Thymus (tissue), 11 donors: ENCODE measurements at regions not wholly inside any gene's neighbourhood (a gene's known extent, or its start where the extent isn't known, plus 50 kb on each side); places are given as distances from the start of the nearest gene placed in this dataset.

Experiments
- DNase-seq, 9 donors: peaks; one replicate each; pipeline ENCODE4 v3.0.0-alpha.2; 2013; ENCODE audit warnings: low spot score in 9 of 9, low read depth in 6 of 9, missing footprints in 1 of 9
- H3K27ac ChIP-seq, 2 donors: one replicate each; pipeline ENCODE4 v1.5.1; 2013; ENCODE audit warnings: control low read depth in 1 of 2, low read depth in 1 of 2, low read length in 1 of 2, mild to moderate bottlenecking in 1 of 2, moderate library complexity in 1 of 2
- H3K27me3 ChIP-seq, 2 donors: one replicate each; pipeline ENCODE4 v1.5.1; 2013; ENCODE audit warnings: low read length in 1 of 2; ENCODE audit not compliant: control insufficient read depth in 2 of 2, insufficient read depth in 1 of 2
- H3K36me3 ChIP-seq, 2 donors: one replicate each; pipeline ENCODE4 v1.5.1; 2013; ENCODE audit warnings: low read length in 1 of 2, mild to moderate bottlenecking in 1 of 2, moderate library complexity in 1 of 2; ENCODE audit not compliant: control insufficient read depth in 2 of 2, insufficient read depth in 2 of 2
- H3K4me1 ChIP-seq, 2 donors: one replicate each; pipeline ENCODE4 v1.5.1; 2013; ENCODE audit warnings: low read length in 2 of 2; ENCODE audit not compliant: control insufficient read depth in 2 of 2, insufficient read depth in 2 of 2
- H3K4me3 ChIP-seq, 2 donors: one replicate each; pipeline ENCODE4 v1.5.1; 2013; ENCODE audit warnings: low read length in 2 of 2, control low read depth in 1 of 2, mild to moderate bottlenecking in 1 of 2
- H3K9me3 ChIP-seq, 2 donors: one replicate each; pipeline ENCODE4 v1.5.1; 2013; ENCODE audit warnings: low read length in 1 of 2, mild to moderate bottlenecking in 1 of 2; ENCODE audit not compliant: control insufficient read depth in 2 of 2, insufficient read depth in 1 of 2
- WGBS: extraction: QIAGEN DNeasy Blood & Tissue Kit; methylation state at CpG from one replicate; pipeline ENCODE4 v1.1.7; 2013; 5-methylcytosine and 5-hydroxymethylcytosine counted together
- donor health status: healthy.

GRCh38 chr2:12882393-12882792, 165.7 kb downstream of the TRIB2 start:
- H3K4me3 ChIP-seq, result no peak overlapping the region
- DNase-seq, result no peak
- 72% methylated on average over 2 of the region's 2 CpGs for WGBS
- no peaks in the 10 kb centered on the region for H3K27me3 ChIP-seq
- no peaks in the 10 kb centered on the region for H3K36me3 ChIP-seq
- H3K27ac ChIP-seq, result no peak overlapping the region
- no peaks in the 10 kb centered on the region for H3K9me3 ChIP-seq
- no peaks in the 10 kb centered on the region for H3K4me1 ChIP-seq

DNA sequence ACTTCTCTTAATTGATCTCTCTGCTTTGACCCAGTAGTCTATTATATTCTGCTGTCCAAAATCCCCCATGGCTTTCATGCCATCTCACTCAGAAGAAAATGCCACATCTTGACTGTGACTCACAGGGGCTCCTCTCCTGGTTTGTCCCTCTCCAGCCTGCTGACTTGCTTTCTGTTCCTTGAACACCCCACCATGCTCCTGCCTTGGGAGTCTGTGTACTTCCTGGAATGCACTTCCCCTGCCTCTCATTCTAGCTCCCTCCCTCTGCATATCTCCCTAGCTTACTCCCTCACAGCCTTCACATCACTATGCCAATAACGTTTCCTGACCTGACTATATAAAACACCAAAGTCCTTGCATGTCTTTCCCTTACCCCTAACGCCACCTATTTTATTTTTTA, 167.2 kb downstream of the TRIB2 start:
- H3K27ac ChIP-seq, result no peak overlapping the region
- no peak overlapping the region for H3K4me3 ChIP-seq
- DNase-seq, result no peak
- 90% methylated on average over 2 of the region's 2 CpGs for WGBS
- H3K36me3 ChIP-seq, result no peaks in the 10 kb centered on the region
- H3K9me3 ChIP-seq, result no peaks in the 10 kb centered on the region
- no peaks in the 10 kb centered on the region for H3K27me3 ChIP-seq
- H3K4me1 ChIP-seq, result no peaks in the 10 kb centered on the region

DNA sequence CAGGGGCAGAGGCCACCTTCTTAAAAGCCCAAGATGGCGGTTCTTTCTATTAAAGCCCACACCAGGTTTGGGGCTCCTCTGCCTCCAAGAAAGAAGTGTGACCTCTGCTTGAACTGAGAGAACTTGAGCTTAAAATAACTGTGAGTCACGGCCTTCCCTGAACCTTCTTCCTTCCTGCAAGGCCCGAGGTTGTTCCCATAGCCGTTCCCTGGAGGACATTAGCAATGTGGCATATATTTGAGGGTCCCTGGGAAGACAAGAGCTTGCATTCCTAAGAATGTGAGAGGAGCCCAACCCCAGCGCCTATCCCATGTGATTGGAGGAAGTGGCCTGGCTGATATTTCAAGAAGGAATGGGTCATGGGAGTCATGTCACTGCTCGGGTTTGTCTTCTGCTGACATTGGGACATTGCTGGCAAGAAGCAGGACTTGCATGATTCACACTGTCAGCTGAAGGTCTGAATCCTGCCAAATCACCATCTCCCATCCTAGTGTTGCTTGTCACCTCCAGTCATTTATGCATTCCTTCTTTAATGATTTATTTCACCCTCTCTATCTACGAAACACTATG, 168.1 kb downstream of the TRIB2 start:
- Histone ChIP-seq H3K27me3 (no peaks in the 10 kb centered on the region), H3K9me3 (no peaks in the 10 kb centered on the region), H3K4me1 (no peaks in the 10 kb centered on the region), H3K27ac (no peak overlapping the region), H3K4me3 (no peak overlapping the region), H3K36me3 (no peaks in the 10 kb centered on the region)
- 66% methylated on average over 7 of the region's 7 CpGs for WGBS
- DNase-seq, result no peak

DNA sequence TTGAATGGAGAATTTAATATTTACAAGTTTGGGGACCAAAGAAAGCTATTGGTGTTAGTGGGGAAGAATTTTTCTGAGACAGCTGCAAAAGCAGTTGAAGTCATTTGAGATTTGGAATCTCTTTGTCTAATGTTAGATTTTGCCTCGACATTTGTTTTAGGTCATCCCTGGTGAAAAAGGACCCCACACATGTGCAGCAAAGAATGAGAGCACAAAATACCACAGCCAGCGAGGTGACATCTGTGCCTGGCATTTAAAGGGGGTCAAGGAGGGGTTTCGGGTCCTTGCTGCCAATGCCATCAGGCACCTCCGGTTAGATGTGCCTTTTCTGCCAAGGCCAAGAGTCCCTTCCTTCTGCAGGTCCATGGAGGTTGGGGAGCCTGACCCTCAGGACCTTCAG, 173.3 kb downstream of the TRIB2 start:
- Histone ChIP-seq H3K27ac (no peak overlapping the region), H3K36me3 (no peaks in the 10 kb centered on the region), H3K9me3 (peaks cover 0 to 3% of the 10 kb centered on the region in 2 donors), H3K27me3 (no peaks in the 10 kb centered on the region), H3K4me3 (no peak overlapping the region), H3K4me1 (no peaks in the 10 kb centered on the region)
- no peak for DNase-seq
- WGBS, result 98% methylated on average over 4 of the region's 4 CpGs

- H3K27ac ChIP-seq, result no peak overlapping the region
- no peaks in the 10 kb centered on the region for H3K4me1 ChIP-seq
- no peak for DNase-seq
- H3K36me3 ChIP-seq, result no peaks in the 10 kb centered on the region
- peaks cover 0 to 5% of the 10 kb centered on the region in 2 donors for H3K9me3 ChIP-seq
- 96% methylated on average over 6 of the region's 6 CpGs for WGBS
- H3K4me3 ChIP-seq, result no peak overlapping the region
- H3K27me3 ChIP-seq, result no peaks in the 10 kb centered on the region
Measured at GRCh38 chr2:12890481-12890991, 173.8 kb downstream of the TRIB2 start.

DNA sequence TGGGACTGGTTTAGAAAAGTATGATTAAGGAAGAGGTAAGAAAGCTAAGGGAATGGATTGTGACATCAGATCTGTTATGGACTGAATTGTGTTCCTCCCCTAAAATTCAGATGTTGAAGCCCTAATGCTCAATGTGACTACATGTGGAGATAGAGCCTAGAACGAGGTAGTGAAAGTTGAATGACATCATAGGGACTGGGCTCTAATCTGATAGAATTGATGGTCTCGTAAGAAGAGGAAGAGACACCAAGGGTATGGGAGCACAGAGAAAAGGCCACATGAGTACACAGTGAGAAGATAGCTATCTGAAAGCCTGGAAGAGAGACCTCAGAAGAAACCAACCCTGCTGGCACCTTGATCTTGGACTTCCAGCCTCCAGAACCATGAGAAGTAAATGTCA, 178.3 kb downstream of the TRIB2 start:
- Histone ChIP-seq H3K27ac (no peak overlapping the region), H3K4me3 (no peak overlapping the region), H3K36me3 (no peaks in the 10 kb centered on the region), H3K27me3 (no peaks in the 10 kb centered on the region), H3K4me1 (peaks cover 0 to 4% of the 10 kb centered on the region in 2 donors), H3K9me3 (peaks cover 0 to 5% of the 10 kb centered on the region in 2 donors)
- 98% methylated on average over 2 of the region's 2 CpGs for WGBS
- DNase-seq, result no peak

DNA sequence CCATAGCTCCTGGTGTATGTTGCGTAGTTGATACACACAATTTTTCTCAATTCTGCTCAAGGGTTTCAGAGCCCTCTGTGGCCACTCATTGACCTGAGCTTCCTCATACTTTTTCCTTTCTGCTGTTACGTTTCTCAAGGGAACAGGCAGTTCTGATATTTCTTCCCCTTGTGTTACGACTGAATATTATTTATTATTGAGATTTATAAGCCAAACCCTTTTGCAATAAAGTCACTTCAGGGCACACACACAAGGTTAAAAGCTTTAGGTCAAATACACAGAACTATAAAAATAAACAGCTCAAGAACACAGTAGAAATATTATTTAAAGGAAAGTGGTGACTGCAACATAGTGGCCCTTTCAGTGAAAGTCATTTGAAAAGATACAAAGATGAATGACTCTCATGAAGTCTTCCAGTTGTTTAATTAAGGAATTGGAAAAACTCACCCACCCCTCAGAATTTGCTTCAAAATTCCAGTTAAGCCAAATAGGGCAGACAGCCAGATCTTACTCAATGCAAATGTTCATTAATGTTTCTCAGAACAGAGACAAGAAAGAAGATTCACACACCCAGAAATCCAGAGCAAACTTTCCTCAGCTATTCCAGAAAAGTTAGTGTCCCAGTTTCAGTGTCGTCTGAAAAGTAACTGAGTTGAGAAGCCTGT, 179.7 kb downstream of the TRIB2 start:
- Histone ChIP-seq H3K4me3 (no peak overlapping the region), H3K4me1 (peaks cover 0 to 4% of the 10 kb centered on the region in 2 donors), H3K9me3 (peaks cover 0 to 5% of the 10 kb centered on the region in 2 donors), H3K27me3 (no peaks in the 10 kb centered on the region), H3K36me3 (no peaks in the 10 kb centered on the region), H3K27ac (no peak overlapping the region)
- WGBS, result 95% methylated on average over 4 of the region's 4 CpGs
- no peak for DNase-seq

GRCh38 chr2:12897181-12897580, 180.4 kb downstream of the TRIB2 start:
- Histone ChIP-seq H3K27me3 (no peaks in the 10 kb centered on the region), H3K9me3 (peaks cover 0 to 4% of the 10 kb centered on the region in 2 donors), H3K4me1 (peaks cover 0 to 4% of the 10 kb centered on the region in 2 donors), H3K4me3 (no peak overlapping the region), H3K36me3 (no peaks in the 10 kb centered on the region), H3K27ac (no peak overlapping the region)
- peak in 6 of 9 donors; percentile 21 to 68 (median 30) for DNase-seq
- WGBS, result 30% methylated on average over 1 of the region's 1 CpG

DNA sequence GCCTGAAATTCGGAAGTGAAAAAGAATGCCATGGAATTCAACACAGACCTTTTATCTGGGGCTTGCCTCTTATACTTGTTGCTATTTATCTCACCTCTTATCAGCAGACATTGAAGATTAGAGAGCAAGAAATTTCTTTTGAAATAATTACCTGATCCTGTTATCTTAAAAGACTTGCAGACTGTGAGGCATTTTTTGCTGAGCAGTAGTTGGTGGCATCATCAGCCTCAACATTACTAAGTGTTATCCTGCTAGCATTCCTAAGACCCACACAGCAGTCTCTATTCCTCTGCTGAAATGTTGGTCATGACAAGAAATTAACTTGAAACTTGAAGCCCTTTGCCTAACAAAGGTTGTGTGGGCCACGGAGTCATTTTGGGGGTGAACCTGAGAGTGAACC, 186.5 kb downstream of the TRIB2 start:
- 94% methylated on average over 2 of the region's 2 CpGs for WGBS
- Histone ChIP-seq H3K9me3 (no peaks in the 10 kb centered on the region), H3K36me3 (no peaks in the 10 kb centered on the region), H3K4me1 (no peaks in the 10 kb centered on the region), H3K27ac (no peak overlapping the region), H3K4me3 (no peak overlapping the region), H3K27me3 (no peaks in the 10 kb centered on the region)
- no peak for DNase-seq
